Fibroblast of pulmonary artery (primary cell): ENCODE measurements at regions not wholly inside any gene's neighbourhood (a gene's known extent, or its start where the extent isn't known, plus 50 kb on each side); places are given as distances from the start of the nearest gene placed in this dataset.
"Not testable (repeated sequence)": the region's sequence is repeated elsewhere in the genome, so short reads cannot be mapped to it uniquely, and the experiment has no call there.

Source experiments
- DNase-seq: peaks from one replicate; pipeline ENCODE4 v3.0.0-alpha.2; 2010; ENCODE audit warnings: low read depth
- H3K4me3 ChIP-seq: replicated peaks from 2 replicates; pipeline ENCODE4 v1.5.1; 2011; ENCODE audit warnings: low read depth, mild to moderate bottlenecking, control low read depth, low read length, moderate library complexity
- CTCF ChIP-seq: IDR thresholded peaks from 2 replicates; pipeline ENCODE4 v1.5.1; 2011; ENCODE audit warnings: mild to moderate bottlenecking, control low read depth, low read length, inconsistent platforms; ENCODE audit errors: missing control alignments

GRCh38 chr7:113519472-113519871 lies 399.3 kb downstream of the PPP1R3A start:
- no peak overlapping the region for H3K4me3 ChIP-seq
- no peak for DNase-seq
- TF ChIP-seq CTCF: no peak

- no peak for DNase-seq
- H3K4me3 ChIP-seq: no peak overlapping the region
- TF ChIP-seq CTCF: no peak
Measured at GRCh38 chr7:113504691-113505090, 386.3 kb upstream of the SMIM30 start.

- TF ChIP-seq CTCF: no peak
- no peak overlapping the region for H3K4me3 ChIP-seq
- no peak for DNase-seq
Measured at GRCh38 chr7:113504142-113504541, 385.8 kb upstream of the SMIM30 start.

GRCh38 chr7:113496586-113496985 lies 378.2 kb upstream of the SMIM30 start:
- not testable (repeated sequence) for H3K4me3 ChIP-seq, DNase-seq

- DNase-seq, H3K4me3 ChIP-seq: not testable (repeated sequence)
Measured at GRCh38 chr7:113494797-113495566, 376.6 kb upstream of the SMIM30 start.

GRCh38 chr7:113491305-113491704 lies 373.0 kb upstream of the SMIM30 start:
- H3K4me3 ChIP-seq: no peak overlapping the region
- DNase-seq: no peak
- no peak for TF ChIP-seq CTCF

GRCh38 chr7:113487925-113488731 lies 369.8 kb upstream of the SMIM30 start:
- TF ChIP-seq CTCF: no peak
- no peak for DNase-seq
- H3K4me3 ChIP-seq: no peak overlapping the region

- DNase-seq: no peak
- TF ChIP-seq CTCF: no peak
Measured at GRCh38 chr7:113486548-113486947, 368.2 kb upstream of the SMIM30 start.

More at GRCh38 chr7:113486548-113486947, 368.2 kb upstream of the SMIM30 start:
- no peak overlapping the region for H3K4me3 ChIP-seq
